IMR-90 (cell line): ENCODE measurements at regions not wholly inside any gene's neighbourhood (a gene's known extent, or its start where the extent isn't known, plus 50 kb on each side); places are given as distances from the start of the nearest gene placed in this dataset.

Source experiments
- ATAC-seq: fragments of 200-7000 bp; cut with Tn5 transposase; 2 replicates; pipeline ENCODE4 v1.9.1; 2020; ENCODE audit warnings: low read depth, mild to moderate bottlenecking, moderate library complexity
- BruUV-seq: library from RNA; stranded (reverse); fragments of 400-500 nt; replicated peaks from 2 replicates; lab custom pipeline; 2021; lab: Mats Ljungman, UMichigan
- CTCF ChIA-PET: fragments of 300-600 bp; formaldehyde crosslinking; extraction: SDS; loops from one replicate; lab custom pipeline; 2021; ENCODE audit warnings: antibody characterized with exemption; lab: Yijun Ruan, JAX
- POLR2A ChIA-PET: fragments of 300-600 bp; sonication (Branson Sonifier 250); formaldehyde crosslinking; loops from one replicate; lab custom pipeline; 2022; ENCODE audit warnings: antibody characterized with exemption; ENCODE audit not compliant: unreplicated experiment; lab: Charles Lee
- DNase-seq: peaks from one replicate; pipeline ENCODE4 v3.0.0; 2013
- H2AFZ ChIP-seq: replicated peaks from 2 replicates; pipeline ENCODE3; 2013; ENCODE audit warnings: low read length, mild to moderate bottlenecking; ENCODE audit not compliant: poor library complexity
- H2AK5ac ChIP-seq: 2 replicates; pipeline ENCODE4 v1.6.1; 2013; ENCODE audit warnings: low read depth, low read length, inconsistent platforms
- H2AK9ac ChIP-seq: replicated peaks from 2 replicates; pipeline ENCODE3; 2013; ENCODE audit warnings: mild to moderate bottlenecking, low read depth, low read length, moderate library complexity; ENCODE audit not compliant: poor library complexity
- H2BK120ac ChIP-seq: 2 replicates; pipeline ENCODE4 v1.6.1; 2013; ENCODE audit warnings: low read depth, low read length, inconsistent platforms
- H2BK15ac ChIP-seq: 3 replicates; pipeline ENCODE4 v1.6.1; 2013; ENCODE audit warnings: low read depth, low read length, inconsistent platforms
- H2BK20ac ChIP-seq: 2 replicates; pipeline ENCODE4 v1.6.1; 2013; ENCODE audit warnings: low read depth, mild to moderate bottlenecking, inconsistent platforms, low read length, moderate library complexity
- H2BK5ac ChIP-seq: 2 replicates; pipeline ENCODE4 v1.6.1; 2013; ENCODE audit warnings: mild to moderate bottlenecking, low read depth, low read length, inconsistent platforms; ENCODE audit not compliant: poor library complexity, severe bottlenecking
- H3K14ac ChIP-seq: replicated peaks from 2 replicates; pipeline ENCODE4 v1.6.1; 2013; ENCODE audit warnings: low read depth, low read length, inconsistent platforms
- H3K18ac ChIP-seq: 2 replicates; pipeline ENCODE4 v1.6.1; 2013; ENCODE audit warnings: low read depth, low read length, control low read depth
- H3K23ac ChIP-seq: 2 replicates; pipeline ENCODE4 v1.6.1; 2013; ENCODE audit warnings: low read depth, low read length, inconsistent platforms
- H3K27ac ChIP-seq: 2 replicates; pipeline ENCODE4 v1.5.1; 2013; ENCODE audit warnings: mild to moderate bottlenecking, control low read depth, low read length; ENCODE audit not compliant: insufficient read depth
- H3K27me3 ChIP-seq: 2 replicates; pipeline ENCODE4 v1.6.1; 2013; ENCODE audit warnings: low read length; ENCODE audit not compliant: control insufficient read depth, insufficient read depth
- H3K36me3 ChIP-seq: 2 replicates; pipeline ENCODE4 v1.6.1; 2013; ENCODE audit warnings: low read length, mixed read lengths; ENCODE audit not compliant: control insufficient read depth, insufficient read depth
- H3K4ac ChIP-seq: 2 replicates; pipeline ENCODE4 v1.6.1; 2013; ENCODE audit warnings: low read depth, low read length, inconsistent platforms
- H3K4me1 ChIP-seq: 2 replicates; pipeline ENCODE4 v1.6.1; 2013; ENCODE audit warnings: low read length, mixed read lengths; ENCODE audit not compliant: control insufficient read depth, insufficient read depth
- H3K4me2 ChIP-seq: 2 replicates; pipeline ENCODE4 v1.6.1; 2013; ENCODE audit warnings: low read depth, mild to moderate bottlenecking, control low read depth, low read length, moderate library complexity
- H3K4me3 ChIP-seq: 2 replicates; pipeline ENCODE4 v1.5.1; 2013; ENCODE audit warnings: low read depth, mild to moderate bottlenecking, control low read depth, low read length, moderate library complexity; ENCODE audit not compliant: insufficient read depth
- H3K56ac ChIP-seq: 2 replicates; pipeline ENCODE4 v1.6.1; 2013; ENCODE audit warnings: low read length, inconsistent platforms; ENCODE audit not compliant: insufficient read depth; ENCODE audit errors: extremely low read depth
- H3K79me1 ChIP-seq, 2 experiments: 2 replicates each; pipeline ENCODE4 v1.6.1; 2013; ENCODE audit warnings: low read length in 2 of 2, inconsistent platforms in 1 of 2, low read depth in 1 of 2
- H3K9ac ChIP-seq: 2 replicates; pipeline ENCODE4 v1.6.1; 2013; ENCODE audit warnings: low read depth, low read length, control low read depth
- H3K9me1 ChIP-seq: 2 replicates; pipeline ENCODE4 v1.6.1; 2013; ENCODE audit warnings: low read length, inconsistent platforms; ENCODE audit not compliant: insufficient read depth
- H3K9me3 ChIP-seq: 2 replicates; pipeline ENCODE4 v1.6.1; 2013; ENCODE audit warnings: low read length; ENCODE audit not compliant: control insufficient read depth, insufficient read depth
- H4K20me1 ChIP-seq: 2 replicates; pipeline ENCODE4 v1.6.1; 2013; ENCODE audit warnings: low read length, inconsistent platforms; ENCODE audit not compliant: insufficient read depth
- H4K5ac ChIP-seq: 2 replicates; pipeline ENCODE4 v1.6.1; 2013; ENCODE audit warnings: mild to moderate bottlenecking, low read depth, low read length, control low read depth
- H4K8ac ChIP-seq, 2 experiments: 2 replicates each; pipeline ENCODE4 v1.6.1; 2013; ENCODE audit warnings: low read depth in 2 of 2, low read length in 2 of 2, control low read depth in 1 of 2, inconsistent platforms in 1 of 2
- H4K91ac ChIP-seq: 2 replicates; pipeline ENCODE4 v1.6.1; 2013; ENCODE audit warnings: low read depth, low read length, inconsistent platforms; ENCODE audit not compliant: insufficient read depth
- CEBPB ChIP-seq: IDR thresholded peaks from 2 replicates; pipeline ENCODE4 v1.6.1; 2012; ENCODE audit warnings: low read depth, low read length, improper control_type of control experiment
- CHD1 ChIP-seq: IDR thresholded peaks from 2 replicates; pipeline ENCODE4 v1.6.1; 2012; ENCODE audit warnings: low read depth, low read length, improper control_type of control experiment
- FOS ChIP-seq: fragments of 150-350 bp; IDR thresholded peaks from 2 replicates; pipeline ENCODE4 v1.6.1; 2016; ENCODE audit warnings: low read depth, low read length
- MAZ ChIP-seq: IDR thresholded peaks from 2 replicates; pipeline ENCODE4 v1.6.1; 2012; ENCODE audit warnings: low read depth, mild to moderate bottlenecking, low read length, improper control_type of control experiment, moderate library complexity, borderline replicate concordance
- MXI1 ChIP-seq: IDR thresholded peaks from 2 replicates; pipeline ENCODE4 v1.6.1; 2012; ENCODE audit warnings: low read depth, mild to moderate bottlenecking, low read length, moderate library complexity, borderline replicate concordance
- NFE2L2 ChIP-seq: fragments of 150-350 bp; IDR thresholded peaks from 2 replicates; pipeline ENCODE4 v1.6.1; 2016; ENCODE audit warnings: low read depth, mild to moderate bottlenecking, low read length
- POLR2A ChIP-seq: IDR thresholded peaks from 2 replicates; pipeline ENCODE4 v1.6.1; 2012; ENCODE audit warnings: mild to moderate bottlenecking, low read depth, low read length
- RAD21 ChIP-seq: IDR thresholded peaks from 2 replicates; pipeline ENCODE4 v1.6.1; 2012; ENCODE audit warnings: low read length, improper control_type of control experiment
- RFX5 ChIP-seq: IDR thresholded peaks from 2 replicates; pipeline ENCODE4 v1.8.0; 2012; ENCODE audit warnings: low read depth, mild to moderate bottlenecking, low read length, moderate library complexity
- SMC3 ChIP-seq: fragments of 150-350 bp; IDR thresholded peaks from 2 replicates; pipeline ENCODE4 v1.6.1; 2016; ENCODE audit warnings: low read depth, mild to moderate bottlenecking, antibody characterized with exemption, low read length, moderate library complexity
- WGBS, 2 experiments: methylation state at CpG; one replicate each; pipeline versions ENCODE4 v1.1.5 to v1.1.7; 2013; ENCODE audit warnings: missing lambda C conversion rate in 2 of 2; ENCODE audit not compliant: insufficient read length in 1 of 2; ENCODE audit errors: extremely low coverage in 2 of 2; 5-methylcytosine and 5-hydroxymethylcytosine counted together
- dilution Hi-C: fragments of 300-500 bp; cut with HindIII; formaldehyde crosslinking; loops from one replicate; pipeline ENCODE4 v1.14.3; 2018; ENCODE audit warnings: low sequenced_read_pairs; ENCODE audit not compliant: unreplicated experiment
- in situ Hi-C: fragments of 300-500 bp; cut with MboI; formaldehyde crosslinking; loops from 3 replicates; pipeline ENCODE4 v1.14.3; 2019; ENCODE audit warnings: low sequenced_read_pairs, inconsistent platforms, mixed read lengths
- intact Hi-C: fragments of 100-400 bp; cut with micrococcal nuclease; formaldehyde crosslinking; loops from 2 replicates; pipeline ENCODE4 v1.10.0; 2022
- TF ChIP-seq, protein P1 (sequence below): fragments of 150-350 bp; IDR thresholded peaks from 2 replicates; pipeline ENCODE4 v1.6.1; 2017; ENCODE audit warnings: mild to moderate bottlenecking, antibody characterized with exemption, low read length, low read depth
- TF ChIP-seq, protein P2 (sequence below): fragments of 150-350 bp; IDR thresholded peaks from 2 replicates; pipeline ENCODE4 v1.6.1; 2016; ENCODE audit warnings: low read depth, mild to moderate bottlenecking, low read length, moderate library complexity, borderline replicate concordance

GRCh38 chr14:51189600-51190376 is 50.3 kb upstream of the TMX1 start:
- H3K4ac ChIP-seq: no peak overlapping the region
- H3K9ac ChIP-seq: no peak overlapping the region
- intact Hi-C loops: no loop called here
- TF ChIP-seq, protein P1, sequence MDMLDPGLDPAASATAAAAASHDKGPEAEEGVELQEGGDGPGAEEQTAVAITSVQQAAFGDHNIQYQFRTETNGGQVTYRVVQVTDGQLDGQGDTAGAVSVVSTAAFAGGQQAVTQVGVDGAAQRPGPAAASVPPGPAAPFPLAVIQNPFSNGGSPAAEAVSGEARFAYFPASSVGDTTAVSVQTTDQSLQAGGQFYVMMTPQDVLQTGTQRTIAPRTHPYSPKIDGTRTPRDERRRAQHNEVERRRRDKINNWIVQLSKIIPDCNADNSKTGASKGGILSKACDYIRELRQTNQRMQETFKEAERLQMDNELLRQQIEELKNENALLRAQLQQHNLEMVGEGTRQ: no peak
- TF ChIP-seq POLR2A: no peak
- TF ChIP-seq FOS: no peak
- TF ChIP-seq RAD21: no peak
- no peak for TF ChIP-seq MXI1
- TF ChIP-seq CEBPB: no peak
- no peak for TF ChIP-seq CHD1
- TF ChIP-seq, protein P2, sequence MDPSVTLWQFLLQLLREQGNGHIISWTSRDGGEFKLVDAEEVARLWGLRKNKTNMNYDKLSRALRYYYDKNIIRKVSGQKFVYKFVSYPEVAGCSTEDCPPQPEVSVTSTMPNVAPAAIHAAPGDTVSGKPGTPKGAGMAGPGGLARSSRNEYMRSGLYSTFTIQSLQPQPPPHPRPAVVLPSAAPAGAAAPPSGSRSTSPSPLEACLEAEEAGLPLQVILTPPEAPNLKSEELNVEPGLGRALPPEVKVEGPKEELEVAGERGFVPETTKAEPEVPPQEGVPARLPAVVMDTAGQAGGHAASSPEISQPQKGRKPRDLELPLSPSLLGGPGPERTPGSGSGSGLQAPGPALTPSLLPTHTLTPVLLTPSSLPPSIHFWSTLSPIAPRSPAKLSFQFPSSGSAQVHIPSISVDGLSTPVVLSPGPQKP: no peak
- no peak for TF ChIP-seq RFX5
- no peak for TF ChIP-seq NFE2L2
- no peak for TF ChIP-seq SMC3
- no peak for TF ChIP-seq MAZ
- H3K4me2 ChIP-seq: no peak overlapping the region
- no peak overlapping the region for H3K27ac ChIP-seq
- no peak overlapping the region for H4K5ac ChIP-seq
- no peak overlapping the region for H3K18ac ChIP-seq
- peaks cover 29% of the 10 kb centered on the region for H3K27me3 ChIP-seq
- no peak overlapping the region for H2AFZ ChIP-seq
- no CpG with 5 or more reads among the region's 4 CpGs for WGBS, 2 experiments
- no peak overlapping the region for H4K91ac ChIP-seq
- H3K56ac ChIP-seq: no peak overlapping the region
- no peaks in the 10 kb centered on the region for H3K9me3 ChIP-seq
- in situ Hi-C loops: no loop called here
- no peak overlapping the region for H3K14ac ChIP-seq
- no peak overlapping the region for H3K23ac ChIP-seq
- POLR2A ChIA-PET: no interaction called here
- no peak overlapping the region for H2AK5ac ChIP-seq
- H3K4me3 ChIP-seq: no peak overlapping the region
- H2BK120ac ChIP-seq: no peak overlapping the region
- H3K4me1 ChIP-seq: no peaks in the 10 kb centered on the region
- H3K9me1 ChIP-seq: no peaks in the 10 kb centered on the region
- H2BK5ac ChIP-seq: no peak overlapping the region
- no peaks in the 10 kb centered on the region for H3K36me3 ChIP-seq
- DNase-seq: no peak
- H2AK9ac ChIP-seq: no peak overlapping the region
- no peaks in the 10 kb centered on the region for H4K20me1 ChIP-seq
- CTCF ChIA-PET: interaction anchor here (0.6 kb wide), 1 partner anchor 30 kb away, joined by 4 read pairs; no protein-coding TSS in a partner anchor
- dilution Hi-C loops: no loop called here
- H2BK15ac ChIP-seq: no peak overlapping the region
- no peak overlapping the region for H2BK20ac ChIP-seq
- no TSS peak for BruUV-seq
- no peak overlapping the region for H4K8ac ChIP-seq
- ATAC-seq: no peak
- H3K79me1 ChIP-seq: no peaks in the 10 kb centered on the region
